Loucy (cell line): ENCODE measurements at regions not wholly inside any gene's neighbourhood (a gene's known extent, or its start where the extent isn't known, plus 50 kb on each side); places are given as distances from the start of the nearest gene placed in this dataset.

Experiments
- CTCF ChIP-seq: fragments of 200-600 bp; sonication (generic); conservative IDR thresholded peaks from 2 replicates; pipeline ENCODE4 v1.5.1; 2014; ENCODE audit warnings: mild to moderate bottlenecking, antibody characterized with exemption, low read length
- EZH2phosphoT487 ChIP-seq: fragments of 200-600 bp; IDR thresholded peaks from 2 replicates; pipeline ENCODE4 v1.6.1; 2018; ENCODE audit warnings: antibody characterized with exemption, mild to moderate bottlenecking, moderate library complexity, borderline replicate concordance

DNA sequence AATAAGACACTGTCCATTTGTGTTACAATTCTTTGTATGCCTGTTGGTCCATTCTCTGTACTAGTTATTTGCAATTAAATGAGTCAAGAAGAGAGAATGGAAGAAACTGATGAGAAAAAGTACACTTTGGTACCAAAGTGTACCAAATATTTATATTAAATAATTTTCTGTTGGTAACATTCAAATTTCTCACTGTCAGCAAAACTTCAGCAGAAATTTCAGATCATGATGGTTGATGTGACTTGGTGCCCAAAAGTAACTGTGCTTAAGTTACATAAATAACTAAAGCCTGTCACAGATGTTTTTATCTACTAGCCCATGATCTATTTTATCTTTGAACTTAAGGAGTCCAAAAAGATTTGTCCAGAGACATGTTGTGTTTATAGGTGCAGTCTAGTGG, 274.4 kb upstream of the CXADR start:
- TF ChIP-seq CTCF, result no peak
- no peak for TF ChIP-seq EZH2phosphoT487
